PC-3 (cell line): ENCODE measurements at regions not wholly inside any gene's neighbourhood (a gene's known extent, or its start where the extent isn't known, plus 50 kb on each side); places are given as distances from the start of the nearest gene placed in this dataset.

Experiments used
- ATAC-seq: fragments of 200-7000 bp; cut with Tn5 transposase; 2 replicates; pipeline ENCODE4 v1.9.1; 2020; ENCODE audit warnings: mild to moderate bottlenecking, moderate library complexity
- BruUV-seq: library from RNA; stranded (reverse); fragments of 400-500 nt; replicated peaks from 2 replicates; lab custom pipeline; 2021; lab: Mats Ljungman, UMichigan
- CTCF ChIA-PET: fragments of 300-600 bp; sonication (Branson Sonifier 250); formaldehyde crosslinking; loops from one replicate; lab custom pipeline; 2022; ENCODE audit warnings: antibody characterized with exemption; lab: Charles Lee
- POLR2A ChIA-PET: fragments of 300-600 bp; sonication (Branson Sonifier 250); formaldehyde crosslinking; loops from one replicate; lab custom pipeline; 2022; ENCODE audit warnings: antibody characterized with exemption; ENCODE audit not compliant: unreplicated experiment; lab: Charles Lee
- DNase-seq: peaks from one replicate; pipeline ENCODE4 v3.0.0-alpha.2; 2015
- H2AFZ ChIP-seq: fragments of 300-600 bp; sonication (generic); 2 replicates; pipeline ENCODE4 v1.6.0; 2016; ENCODE audit warnings: antibody characterized with exemption, low read length
- H3F3A ChIP-seq: fragments of 300-600 bp; sonication (generic); one replicate; pipeline ENCODE4 v1.6.0; 2017; ENCODE audit warnings: antibody characterized with exemption, low read length, control low read depth, mild to moderate bottlenecking; ENCODE audit not compliant: unreplicated experiment
- H3K27ac ChIP-seq: fragments of 300-600 bp; sonication (generic); 2 replicates; pipeline ENCODE4 v1.5.1; 2016; ENCODE audit warnings: mild to moderate bottlenecking, low read length
- H3K27me3 ChIP-seq: fragments of 300-600 bp; sonication (generic); 2 replicates; pipeline ENCODE4 v1.6.1; 2016; ENCODE audit warnings: low read length, mixed read lengths
- H3K36me3 ChIP-seq: fragments of 300-600 bp; sonication (generic); 2 replicates; pipeline ENCODE4 v1.6.1; 2016; ENCODE audit warnings: low read depth, mixed run types, low read length, mixed read lengths
- H3K4me1 ChIP-seq: fragments of 300-600 bp; sonication (generic); 2 replicates; pipeline ENCODE4 v1.5.1; 2016; ENCODE audit warnings: low read length; ENCODE audit not compliant: insufficient read depth
- H3K4me2 ChIP-seq: fragments of 300-600 bp; sonication (generic); 2 replicates; pipeline ENCODE4 v1.6.0; 2016; ENCODE audit warnings: low read length
- H3K4me3 ChIP-seq: fragments of 300-600 bp; sonication (generic); 2 replicates; pipeline ENCODE4 v1.5.1; 2016; ENCODE audit warnings: mild to moderate bottlenecking, low read length, mixed read lengths
- H3K79me2 ChIP-seq: fragments of 300-600 bp; sonication (generic); 2 replicates; pipeline ENCODE4 v1.6.1; 2017; ENCODE audit warnings: low read length, mixed read lengths
- H3K9ac ChIP-seq: fragments of 300-600 bp; sonication (generic); 2 replicates; pipeline ENCODE4 v1.6.0; 2016; ENCODE audit warnings: mild to moderate bottlenecking, low read length
- H3K9me2 ChIP-seq: fragments of 300-600 bp; sonication (generic); replicated peaks from 2 replicates; pipeline ENCODE4 v1.6.1; 2016; ENCODE audit warnings: mixed run types, low read length, mixed read lengths
- H3K9me3 ChIP-seq: fragments of 300-600 bp; sonication (generic); 2 replicates; pipeline ENCODE4 v1.6.1; 2016; ENCODE audit warnings: low read length, mixed read lengths
- H4K20me1 ChIP-seq: fragments of 300-600 bp; sonication (generic); 2 replicates; pipeline ENCODE4 v1.6.1; 2016; ENCODE audit warnings: low read length, mixed read lengths
- EZH2 ChIP-seq: fragments of 300-600 bp; sonication (generic); IDR thresholded peaks from one replicate; pipeline ENCODE4 v1.6.1; 2017; ENCODE audit warnings: antibody characterized with exemption, mild to moderate bottlenecking, low read length; ENCODE audit not compliant: unreplicated experiment
- EZH2phosphoT487 ChIP-seq: fragments of 300-600 bp; sonication (generic); IDR thresholded peaks from 2 replicates; pipeline ENCODE4 v1.6.1; 2018; ENCODE audit warnings: mild to moderate bottlenecking, antibody characterized with exemption, low read length, borderline replicate concordance
- intact Hi-C: fragments of 100-400 bp; cut with micrococcal nuclease; formaldehyde crosslinking; loops from 2 replicates; pipeline ENCODE4 v1.9.0; 2023
- TF ChIP-seq, protein P1 (sequence below): fragments of 300-600 bp; sonication (generic); conservative IDR thresholded peaks from 2 replicates; pipeline ENCODE4 v1.5.1; 2017; ENCODE audit warnings: antibody characterized with exemption, low read depth, mild to moderate bottlenecking, low read length

DNA sequence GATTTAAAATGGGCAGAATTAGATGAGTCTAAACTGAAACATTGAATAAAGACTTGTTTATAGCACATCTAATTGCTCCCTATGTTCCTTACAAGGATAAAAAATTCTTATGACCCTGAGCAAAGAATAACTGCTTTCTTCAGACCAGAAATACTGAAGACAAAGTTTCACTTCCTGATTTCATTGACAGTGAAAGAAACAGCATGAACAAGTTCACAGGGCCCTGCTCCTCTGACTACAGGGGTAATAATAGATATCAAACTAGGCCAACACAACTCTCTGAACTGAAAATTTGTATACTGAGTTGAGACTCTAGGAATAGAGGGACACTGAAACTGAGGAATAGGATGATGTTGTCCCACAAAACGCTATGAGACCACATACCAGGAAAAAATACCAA lies 1383.3 kb upstream of the CDH2 start:
- Histone ChIP-seq H3K9me2 (no peaks in the 10 kb centered on the region), H3K4me2 (no peak overlapping the region), H3K79me2 (no peaks in the 10 kb centered on the region), H3K4me3 (no peak overlapping the region), H3K9me3 (no peaks in the 10 kb centered on the region), H3K4me1 (no peaks in the 10 kb centered on the region), H3F3A (no peaks in the 10 kb centered on the region), H2AFZ (no peak overlapping the region), H3K27me3 (no peaks in the 10 kb centered on the region), H3K9ac (no peak overlapping the region), H3K27ac (no peak overlapping the region), H4K20me1 (no peaks in the 10 kb centered on the region), H3K36me3 (no peaks in the 10 kb centered on the region)
- DNase-seq (no peak), ATAC-seq (no peak)
- ChIA-PET POLR2A (no interaction called here), CTCF (no interaction called here)
- intact Hi-C loops: no loop called here
- no peak for TF ChIP-seq EZH2phosphoT487
- TF ChIP-seq EZH2: no peak
- TF ChIP-seq, protein P1, sequence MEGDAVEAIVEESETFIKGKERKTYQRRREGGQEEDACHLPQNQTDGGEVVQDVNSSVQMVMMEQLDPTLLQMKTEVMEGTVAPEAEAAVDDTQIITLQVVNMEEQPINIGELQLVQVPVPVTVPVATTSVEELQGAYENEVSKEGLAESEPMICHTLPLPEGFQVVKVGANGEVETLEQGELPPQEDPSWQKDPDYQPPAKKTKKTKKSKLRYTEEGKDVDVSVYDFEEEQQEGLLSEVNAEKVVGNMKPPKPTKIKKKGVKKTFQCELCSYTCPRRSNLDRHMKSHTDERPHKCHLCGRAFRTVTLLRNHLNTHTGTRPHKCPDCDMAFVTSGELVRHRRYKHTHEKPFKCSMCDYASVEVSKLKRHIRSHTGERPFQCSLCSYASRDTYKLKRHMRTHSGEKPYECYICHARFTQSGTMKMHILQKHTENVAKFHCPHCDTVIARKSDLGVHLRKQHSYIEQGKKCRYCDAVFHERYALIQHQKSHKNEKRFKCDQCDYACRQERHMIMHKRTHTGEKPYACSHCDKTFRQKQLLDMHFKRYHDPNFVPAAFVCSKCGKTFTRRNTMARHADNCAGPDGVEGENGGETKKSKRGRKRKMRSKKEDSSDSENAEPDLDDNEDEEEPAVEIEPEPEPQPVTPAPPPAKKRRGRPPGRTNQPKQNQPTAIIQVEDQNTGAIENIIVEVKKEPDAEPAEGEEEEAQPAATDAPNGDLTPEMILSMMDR: no peak
- no TSS peak for BruUV-seq

DNA sequence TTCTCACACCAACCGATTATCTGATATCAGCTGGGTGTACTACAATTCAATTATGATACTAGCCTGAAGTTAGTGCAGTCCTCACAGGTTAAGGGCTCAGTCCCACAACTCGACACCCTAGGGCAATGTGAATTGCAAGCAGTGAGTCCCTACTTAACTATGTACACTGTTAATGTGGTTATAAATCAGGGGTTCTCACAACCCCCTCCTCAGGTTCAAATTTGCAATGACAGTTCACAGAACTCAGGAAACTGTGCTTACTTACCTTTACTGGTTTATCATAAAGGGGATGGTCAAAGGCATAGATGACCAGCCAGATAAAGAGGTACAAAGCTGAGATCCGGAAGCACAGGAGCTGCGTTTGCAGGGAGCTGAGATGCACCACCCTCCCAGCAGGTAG lies 1379.1 kb upstream of the CDH2 start:
- Histone ChIP-seq H3K4me1 (no peaks in the 10 kb centered on the region), H3K9me2 (no peaks in the 10 kb centered on the region), H3K4me2 (no peak overlapping the region), H3K9ac (no peak overlapping the region), H3K79me2 (no peaks in the 10 kb centered on the region), H3K4me3 (no peak overlapping the region), H4K20me1 (no peaks in the 10 kb centered on the region), H3K27ac (no peak overlapping the region), H3K9me3 (no peaks in the 10 kb centered on the region), H2AFZ (no peak overlapping the region), H3K27me3 (no peaks in the 10 kb centered on the region), H3F3A (no peaks in the 10 kb centered on the region), H3K36me3 (no peaks in the 10 kb centered on the region)
- DNase-seq (no peak), ATAC-seq (no peak)
- no peak for TF ChIP-seq EZH2
- TF ChIP-seq, protein P1: 0 out of 2 replicates have a peak, but pooled peaks have one; percentile 20
- ChIA-PET CTCF (no interaction called here), POLR2A (no interaction called here)
- no TSS peak for BruUV-seq
- intact Hi-C loops: no loop called here

DNA sequence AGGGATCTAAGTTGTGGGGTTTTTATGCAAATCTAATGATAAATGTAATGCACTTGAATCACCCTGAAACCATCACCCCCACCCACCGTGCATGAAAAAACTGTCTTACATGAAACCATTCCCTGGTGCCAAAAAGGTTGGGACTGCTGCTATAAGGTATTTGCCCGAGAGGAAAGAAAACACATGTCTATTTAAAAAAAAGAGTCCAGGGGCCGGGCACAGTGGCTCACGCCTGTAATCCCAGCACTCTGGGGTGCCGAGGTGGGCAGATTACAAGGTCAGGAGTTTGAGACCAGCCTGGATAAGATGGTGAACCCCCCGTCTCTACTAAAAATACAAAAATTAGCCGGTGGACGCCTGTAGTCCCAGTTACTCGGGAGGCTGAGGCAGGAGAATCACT lies 1372.8 kb upstream of the CDH2 start:
- BruUV-seq: no TSS peak

More for the DNA sequence above, 1372.8 kb upstream of the CDH2 start:
- ATAC-seq: no peak
- Histone ChIP-seq H3K9me3 (no peaks in the 10 kb centered on the region), H3K79me2 (no peaks in the 10 kb centered on the region), H3K27me3 (no peaks in the 10 kb centered on the region), H3F3A (no peaks in the 10 kb centered on the region), H3K36me3 (no peaks in the 10 kb centered on the region), H4K20me1 (no peaks in the 10 kb centered on the region), H3K27ac (no peak overlapping the region), H3K4me1 (no peaks in the 10 kb centered on the region), H3K4me2 (no peak overlapping the region), H2AFZ (no peak overlapping the region), H3K9ac (no peak overlapping the region), H3K4me3 (no peak overlapping the region), H3K9me2 (no peaks in the 10 kb centered on the region)
- intact Hi-C loops: no loop called here
- no peak for DNase-seq
- TF ChIP-seq EZH2 (no peak), EZH2phosphoT487 (no peak)
- TF ChIP-seq, protein P1: no peak
- POLR2A ChIA-PET: no interaction called here
- CTCF ChIA-PET: no interaction called here
